GM10248 (cell line): ENCODE measurements at regions not wholly inside any gene's neighbourhood (a gene's known extent, or its start where the extent isn't known, plus 50 kb on each side); places are given as distances from the start of the nearest gene placed in this dataset.

Experiments used
- CTCF ChIA-PET: fragments of 300-600 bp; sonication (Branson Sonifier 250); formaldehyde crosslinking; extraction: SDS; loops from one replicate; lab custom pipeline; 2021; ENCODE audit warnings: antibody characterized with exemption; lab: Yijun Ruan, JAX
- POLR2A ChIA-PET: fragments of 350-650 bp; sonication (Branson Sonifier 250); formaldehyde crosslinking; extraction: SDS; loops from one replicate; lab custom pipeline; 2020; ENCODE audit warnings: antibody characterized with exemption; lab: Yijun Ruan, JAX
- DNase-seq: peaks from one replicate; pipeline ENCODE4 v3.0.0; 2012; ENCODE audit errors: extremely low spot score
- CTCF ChIP-seq: IDR thresholded peaks from 2 replicates; pipeline ENCODE4 v1.5.1; 2012; ENCODE audit warnings: mild to moderate bottlenecking, low read depth; ENCODE audit errors: extremely low read depth, missing control alignments, control extremely low read depth

GRCh38 chr5:40017918-40018317 is 593.1 kb upstream of the DAB2 start:
- DNase-seq, result no peak
- POLR2A ChIA-PET, result no interaction called here
- TF ChIP-seq CTCF, result no peak
- CTCF ChIA-PET, result no interaction called here

GRCh38 chr5:40017135-40017534 is 592.4 kb upstream of the DAB2 start:
- POLR2A ChIA-PET, result no interaction called here
- DNase-seq, result no peak
- CTCF ChIA-PET, result interaction anchor here (0.8 kb wide), 1 partner anchor 9 kb away, joined by 3 read pairs; no protein-coding TSS in a partner anchor
- no peak for TF ChIP-seq CTCF

DNA sequence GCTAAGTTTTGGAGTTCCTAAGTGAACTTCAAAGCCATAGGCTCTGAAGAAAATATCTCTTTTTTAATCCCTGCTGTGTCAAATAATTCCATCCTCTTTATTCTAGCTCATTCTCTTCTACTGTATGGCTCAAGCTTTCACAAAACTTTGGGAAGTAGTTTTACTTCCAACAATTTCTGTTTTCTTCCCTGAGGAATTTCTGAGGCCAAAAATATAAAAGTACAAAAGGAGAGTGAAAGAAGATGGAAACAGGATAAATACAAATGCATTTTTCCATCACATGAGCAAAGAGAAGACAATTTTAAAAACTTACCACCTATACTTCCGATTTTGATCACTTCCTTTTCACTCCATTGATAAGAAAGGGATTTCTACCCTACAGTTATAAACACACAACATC is 585.7 kb upstream of the DAB2 start:
- no peak for DNase-seq
- CTCF ChIA-PET, result no interaction called here
- POLR2A ChIA-PET, result no interaction called here
- no peak for TF ChIP-seq CTCF

- POLR2A ChIA-PET, result no interaction called here
- TF ChIP-seq CTCF, result no peak
- no peak for DNase-seq
- CTCF ChIA-PET, result no interaction called here
Measured at GRCh38 chr5:40006260-40006659, 581.5 kb upstream of the DAB2 start.

DNA sequence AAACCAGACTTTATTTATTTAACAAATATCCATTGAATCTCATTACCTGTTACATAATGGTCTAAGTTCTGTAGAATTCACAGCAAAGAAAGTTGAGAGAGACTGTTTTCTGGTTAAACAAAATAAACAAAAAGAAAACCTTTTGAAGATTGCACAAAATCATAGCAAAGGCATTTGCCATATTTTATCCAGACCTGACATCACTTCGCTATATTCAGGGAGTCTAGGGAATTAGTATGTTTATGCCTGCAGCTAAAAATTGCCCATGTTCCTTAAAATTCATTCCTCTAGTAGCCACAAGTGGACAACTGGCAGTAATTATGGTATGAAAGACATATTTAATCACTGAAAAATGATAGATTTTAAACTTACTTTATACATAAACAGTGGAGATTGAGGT is 577.0 kb upstream of the DAB2 start:
- ChIA-PET CTCF (no interaction called here), POLR2A (no interaction called here)
- no peak for DNase-seq
- no peak for TF ChIP-seq CTCF

GRCh38 chr5:39998518-39998917 is 573.7 kb upstream of the DAB2 start:
- no peak for DNase-seq
- POLR2A ChIA-PET, result no interaction called here
- CTCF ChIA-PET, result no interaction called here
- TF ChIP-seq CTCF, result no peak

DNA sequence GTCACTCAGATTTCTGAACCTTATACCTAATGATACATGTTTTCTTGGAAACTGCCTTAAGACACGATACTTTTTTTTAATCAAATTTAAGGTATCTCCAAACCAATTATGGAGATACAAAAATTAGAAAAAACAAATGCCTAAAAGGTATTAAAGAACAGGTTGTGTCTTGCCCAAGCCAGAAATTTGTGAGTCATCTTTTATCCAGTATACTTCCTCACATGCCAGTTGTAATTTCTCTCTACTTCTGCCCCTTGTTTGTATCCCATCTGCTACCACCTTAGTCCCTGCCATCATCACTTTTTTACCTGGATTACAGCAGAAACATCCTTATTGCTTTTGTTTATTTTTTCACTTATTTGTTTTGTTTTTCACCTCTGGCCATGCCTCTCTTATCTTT is 571.2 kb upstream of the DAB2 start:
- POLR2A ChIA-PET, result no interaction called here
- TF ChIP-seq CTCF, result no peak
- CTCF ChIA-PET, result no interaction called here
- no peak for DNase-seq
